Parathyroid adenoma (tissue), 2 donors: ENCODE measurements at regions not wholly inside any gene's neighbourhood (a gene's known extent, or its start where the extent isn't known, plus 50 kb on each side); places are given as distances from the start of the nearest gene placed in this dataset.

ENCODE experiments used
- H2AFZ ChIP-seq: fragments of 300-600 bp; sonication (generic); one replicate; pipeline ENCODE4 v1.7.0; 2017; ENCODE audit warnings: antibody characterized with exemption, mild to moderate bottlenecking
- H3K27ac ChIP-seq: fragments of 300-600 bp; sonication (generic); one replicate; pipeline ENCODE4 v1.7.0; 2017
- H3K27me3 ChIP-seq: fragments of 300-600 bp; sonication (generic); one replicate; pipeline ENCODE4 v1.7.0; 2017; ENCODE audit warnings: low read length; ENCODE audit not compliant: control insufficient read depth, insufficient read depth
- H3K36me3 ChIP-seq: fragments of 300-600 bp; sonication (generic); one replicate; pipeline ENCODE4 v1.7.0; 2017; ENCODE audit warnings: low read length; ENCODE audit not compliant: control insufficient read depth, insufficient read depth
- H3K4me1 ChIP-seq: fragments of 300-600 bp; sonication (generic); one replicate; pipeline ENCODE4 v1.7.0; 2017; ENCODE audit warnings: control low read depth
- H3K4me2 ChIP-seq: fragments of 300-600 bp; sonication (generic); one replicate; pipeline ENCODE4 v1.7.0; 2017; ENCODE audit warnings: low read length
- H3K4me3 ChIP-seq: fragments of 300-600 bp; sonication (generic); one replicate; pipeline ENCODE4 v1.7.0; 2017; ENCODE audit warnings: low read depth, low read length
- H3K79me2 ChIP-seq: fragments of 300-600 bp; sonication (generic); one replicate; pipeline ENCODE4 v1.7.0; 2017; ENCODE audit warnings: control low read depth
- H3K9ac ChIP-seq: fragments of 300-600 bp; sonication (generic); one replicate; pipeline ENCODE4 v1.7.0; 2017; ENCODE audit warnings: mild to moderate bottlenecking
- H3K9me3 ChIP-seq: fragments of 300-600 bp; sonication (generic); one replicate; pipeline ENCODE4 v1.7.0; 2017; ENCODE audit warnings: low read length; ENCODE audit not compliant: control insufficient read depth
- TF ChIP-seq, protein P1 (sequence below): fragments of 300-600 bp; sonication (generic); IDR thresholded peaks from one replicate; pipeline ENCODE4 v1.7.0; 2017; ENCODE audit warnings: antibody characterized with exemption, mild to moderate bottlenecking
- donor health status: primary hyperparathyroidism.

DNA sequence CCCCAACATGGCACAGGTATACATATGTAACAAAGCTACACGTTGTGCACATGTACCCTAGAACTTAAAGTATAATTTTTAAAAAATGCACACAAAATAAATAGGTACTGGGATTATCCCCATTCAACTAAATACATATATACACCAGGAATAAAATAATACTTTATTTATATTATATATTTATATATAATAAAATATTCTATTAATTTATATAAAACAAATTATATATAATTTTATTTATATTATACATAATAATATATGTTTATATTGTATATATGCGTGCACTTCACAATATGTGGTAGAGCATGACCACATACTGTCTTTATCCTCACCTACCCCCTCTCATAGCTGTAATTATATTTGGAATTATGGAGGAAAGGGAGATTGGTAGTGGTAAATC lies 119.1 kb upstream of the TMEM260 start:
- H3K9ac ChIP-seq, result no peak overlapping the region
- H3K36me3 ChIP-seq, result no peaks in the 10 kb centered on the region
- H3K79me2 ChIP-seq, result no peaks in the 10 kb centered on the region
- H3K4me3 ChIP-seq, result no peak overlapping the region
- no peaks in the 10 kb centered on the region for H3K4me1 ChIP-seq
- H2AFZ ChIP-seq, result no peak overlapping the region
- no peaks in the 10 kb centered on the region for H3K9me3 ChIP-seq
- H3K27me3 ChIP-seq, result no peaks in the 10 kb centered on the region
- H3K4me2 ChIP-seq, result no peak overlapping the region
- no peak overlapping the region for H3K27ac ChIP-seq
- TF ChIP-seq, protein P1, sequence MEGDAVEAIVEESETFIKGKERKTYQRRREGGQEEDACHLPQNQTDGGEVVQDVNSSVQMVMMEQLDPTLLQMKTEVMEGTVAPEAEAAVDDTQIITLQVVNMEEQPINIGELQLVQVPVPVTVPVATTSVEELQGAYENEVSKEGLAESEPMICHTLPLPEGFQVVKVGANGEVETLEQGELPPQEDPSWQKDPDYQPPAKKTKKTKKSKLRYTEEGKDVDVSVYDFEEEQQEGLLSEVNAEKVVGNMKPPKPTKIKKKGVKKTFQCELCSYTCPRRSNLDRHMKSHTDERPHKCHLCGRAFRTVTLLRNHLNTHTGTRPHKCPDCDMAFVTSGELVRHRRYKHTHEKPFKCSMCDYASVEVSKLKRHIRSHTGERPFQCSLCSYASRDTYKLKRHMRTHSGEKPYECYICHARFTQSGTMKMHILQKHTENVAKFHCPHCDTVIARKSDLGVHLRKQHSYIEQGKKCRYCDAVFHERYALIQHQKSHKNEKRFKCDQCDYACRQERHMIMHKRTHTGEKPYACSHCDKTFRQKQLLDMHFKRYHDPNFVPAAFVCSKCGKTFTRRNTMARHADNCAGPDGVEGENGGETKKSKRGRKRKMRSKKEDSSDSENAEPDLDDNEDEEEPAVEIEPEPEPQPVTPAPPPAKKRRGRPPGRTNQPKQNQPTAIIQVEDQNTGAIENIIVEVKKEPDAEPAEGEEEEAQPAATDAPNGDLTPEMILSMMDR, result no peak

DNA sequence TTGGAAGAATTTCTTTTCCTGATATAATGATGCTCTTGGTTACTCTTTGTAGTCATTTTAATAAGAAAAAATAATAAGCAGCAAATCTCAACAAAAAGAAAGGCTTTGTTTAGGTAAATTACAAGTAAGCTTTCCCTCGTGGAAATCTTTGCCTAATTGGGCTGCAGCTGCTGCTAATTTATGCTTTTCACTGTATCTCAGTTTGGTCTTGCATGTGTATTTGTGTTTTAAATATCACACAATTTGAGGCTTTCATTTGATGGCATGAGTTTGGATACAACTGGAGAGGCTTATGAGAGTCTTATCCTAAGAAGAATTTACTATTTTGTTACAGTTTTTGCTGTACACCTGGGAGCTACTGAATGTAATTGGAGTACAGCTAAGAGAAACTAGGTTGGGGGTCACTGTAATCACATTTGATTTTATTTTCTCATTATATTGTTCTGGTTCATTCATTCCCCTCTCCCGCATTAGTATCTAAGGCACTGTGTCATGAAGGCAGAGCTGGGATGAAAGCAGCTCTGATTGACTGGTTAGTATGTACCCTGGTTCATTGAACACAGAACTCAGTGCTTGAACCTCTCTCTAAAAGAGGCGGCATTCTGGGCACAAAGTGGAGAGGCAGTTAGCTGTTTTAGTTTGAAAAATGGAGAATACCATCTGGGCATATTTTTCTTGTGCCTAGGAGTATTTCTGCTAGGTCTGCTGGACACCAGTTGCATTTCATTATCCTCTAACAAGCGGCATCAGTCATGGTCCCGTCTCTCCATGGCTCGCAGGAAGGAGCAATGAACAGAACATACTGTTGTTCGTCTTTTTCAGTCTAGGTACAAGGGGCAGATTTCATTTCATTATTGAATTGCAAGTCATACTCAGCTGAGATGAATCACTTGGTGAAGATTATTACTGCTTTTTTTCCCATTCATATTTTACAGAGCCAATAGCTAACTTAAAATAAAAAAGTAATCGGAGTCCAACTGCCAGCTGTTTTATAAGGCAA lies 118.0 kb upstream of the TMEM260 start:
- Histone ChIP-seq H3K4me1 (no peaks in the 10 kb centered on the region), H3K9me3 (no peaks in the 10 kb centered on the region), H3K9ac (no peak overlapping the region), H3K27me3 (no peaks in the 10 kb centered on the region), H3K4me2 (no peak overlapping the region), H2AFZ (no peak overlapping the region), H3K4me3 (no peak overlapping the region), H3K36me3 (no peaks in the 10 kb centered on the region), H3K27ac (no peak overlapping the region), H3K79me2 (no peaks in the 10 kb centered on the region)
- TF ChIP-seq, protein P1, result no peak

DNA sequence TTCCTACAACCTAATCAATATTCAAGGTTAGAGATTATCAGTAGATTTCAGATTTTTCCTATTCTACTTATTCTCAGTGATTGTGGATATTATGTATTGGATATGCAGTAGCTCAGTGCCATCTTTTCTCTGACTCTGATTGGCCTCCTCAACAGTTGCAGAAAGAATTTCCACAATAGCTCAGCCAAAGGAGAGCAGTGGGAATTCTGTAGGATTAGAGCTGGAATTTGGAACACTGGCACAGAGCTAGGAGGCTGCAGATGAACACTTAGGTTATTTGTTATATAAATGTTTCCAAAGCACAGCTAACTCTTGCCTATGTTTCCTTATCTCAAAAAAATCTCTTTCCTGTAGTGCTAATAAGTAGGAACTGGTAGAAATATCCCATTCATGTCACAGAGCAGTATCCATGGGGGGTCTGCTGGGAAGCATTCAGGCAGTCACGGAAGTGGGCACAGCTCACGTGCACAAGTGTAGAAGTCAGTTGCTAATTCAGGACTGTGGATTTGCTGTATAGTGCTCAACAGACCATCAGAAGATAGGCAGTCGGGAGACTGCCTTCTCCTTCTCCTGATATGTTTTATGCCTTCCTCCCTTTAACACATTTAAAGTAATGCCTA lies 116.2 kb upstream of the TMEM260 start:
- H3K27me3 ChIP-seq, result no peaks in the 10 kb centered on the region
- no peaks in the 10 kb centered on the region for H3K36me3 ChIP-seq
- no peak overlapping the region for H3K4me2 ChIP-seq
- H3K27ac ChIP-seq, result no peak overlapping the region
- H3K79me2 ChIP-seq, result no peaks in the 10 kb centered on the region
- no peaks in the 10 kb centered on the region for H3K4me1 ChIP-seq
- no peaks in the 10 kb centered on the region for H3K9me3 ChIP-seq
- no peak overlapping the region for H3K9ac ChIP-seq
- H3K4me3 ChIP-seq, result no peak overlapping the region
- no peak overlapping the region for H2AFZ ChIP-seq
- TF ChIP-seq, protein P1, result no peak

DNA sequence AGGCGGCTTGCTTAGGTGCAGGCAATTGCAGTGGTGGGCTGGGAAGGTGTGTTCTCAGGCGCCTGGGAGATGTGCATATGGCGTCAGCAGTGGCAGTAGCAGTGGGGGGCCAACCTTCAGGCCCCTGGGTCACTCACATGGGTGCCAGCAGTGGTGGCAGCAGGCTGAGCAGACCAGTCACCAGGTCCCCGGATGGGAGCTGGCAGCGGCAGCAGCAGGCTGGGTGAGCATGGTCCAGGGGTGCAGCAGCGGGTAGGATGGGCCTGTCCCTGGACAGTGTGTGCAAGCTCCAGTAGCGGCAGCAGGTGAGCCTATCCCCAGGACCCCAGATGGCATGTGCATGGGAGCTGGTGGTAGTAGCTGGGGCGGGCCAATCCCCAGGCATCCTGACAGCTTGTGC lies 108.5 kb upstream of the TMEM260 start:
- peaks cover 12% of the 10 kb centered on the region for H3K4me1 ChIP-seq

More for the DNA sequence above, 108.5 kb upstream of the TMEM260 start:
- Histone ChIP-seq H3K4me2 (no peak overlapping the region), H3K79me2 (no peaks in the 10 kb centered on the region), H3K4me3 (no peak overlapping the region), H3K27me3 (no peaks in the 10 kb centered on the region), H3K27ac (no peak overlapping the region), H3K9me3 (no peaks in the 10 kb centered on the region), H2AFZ (no peak overlapping the region), H3K36me3 (no peaks in the 10 kb centered on the region), H3K9ac (no peak overlapping the region)
- TF ChIP-seq, protein P1, result no peak
